NOMO-1 treated with DMSO at 0.1 percent for 48 hours (cell line): ENCODE measurements at regions not wholly inside any gene's neighbourhood (a gene's known extent, or its start where the extent isn't known, plus 50 kb on each side); places are given as distances from the start of the nearest gene placed in this dataset.
"Not testable (repeated sequence)": the region's sequence is repeated elsewhere in the genome, so short reads cannot be mapped to it uniquely, and the experiment has no call there.

Experiments used
- DNase-seq: peaks from one replicate; lab custom pipeline; 2025; ENCODE audit not compliant: unreplicated experiment; lab: John Stamatoyannopoulos, UW

DNA sequence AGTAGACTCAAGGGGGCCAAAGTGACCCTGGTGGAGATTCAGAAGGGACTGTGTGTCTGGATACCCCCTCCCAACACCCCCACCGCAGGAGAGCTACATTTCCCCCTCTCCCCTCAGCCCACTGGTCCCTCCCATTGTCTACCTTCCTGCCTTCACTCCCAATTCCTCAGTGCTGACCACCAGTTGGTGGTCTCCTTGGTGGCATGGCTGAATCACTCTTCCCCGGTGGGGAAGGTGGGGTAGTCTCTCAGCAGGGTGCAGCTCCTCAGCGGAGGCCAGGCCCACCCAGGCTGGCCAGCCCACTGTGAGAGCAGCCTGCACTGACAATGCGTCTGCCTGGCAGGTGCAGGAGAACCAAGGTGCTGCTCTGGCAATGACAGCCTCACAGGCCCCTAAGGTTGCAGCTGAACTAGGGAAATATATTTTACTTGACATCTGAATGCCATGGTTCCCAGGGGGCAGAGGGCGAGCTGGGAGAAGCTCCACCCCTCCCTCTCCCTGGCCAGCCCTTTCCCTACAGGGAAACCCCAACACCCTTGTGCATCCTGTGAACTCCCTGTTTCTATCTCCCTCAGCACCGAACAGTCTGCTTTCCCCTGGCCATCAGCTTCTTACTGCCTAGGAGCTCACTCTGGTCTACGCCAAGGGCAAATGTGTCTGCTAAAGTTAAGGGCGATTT is 62.6 kb upstream of the PAX8 start:
- DNase-seq, result no peak

DNA sequence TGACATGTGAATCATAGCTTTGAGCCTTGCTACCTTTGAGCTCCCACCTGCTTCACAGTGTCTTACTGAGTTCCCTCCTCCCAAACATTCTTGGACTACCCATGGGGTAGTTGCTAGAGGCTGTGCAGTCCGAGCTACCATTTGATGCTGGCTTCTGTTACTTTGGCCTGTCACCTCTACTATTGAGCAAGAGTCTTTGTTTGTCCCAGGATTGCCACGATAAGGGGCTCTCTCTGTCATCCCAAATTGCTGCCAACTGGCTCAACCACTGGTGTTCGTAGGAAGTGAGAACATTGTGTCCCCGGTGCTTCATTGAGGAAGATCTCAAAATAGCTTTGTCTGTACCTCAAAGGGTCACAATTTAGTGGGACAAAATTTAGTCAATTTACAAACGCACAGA is 59.1 kb upstream of the PAX8 start:
- no peak for DNase-seq

GRCh38 chr2:113336040-113336439 is 57.3 kb upstream of the PAX8 start:
- DNase-seq, result not testable (repeated sequence)

- no peak for DNase-seq
Measured at GRCh38 chr2:113334147-113334546, 55.4 kb upstream of the PAX8 start.

DNA sequence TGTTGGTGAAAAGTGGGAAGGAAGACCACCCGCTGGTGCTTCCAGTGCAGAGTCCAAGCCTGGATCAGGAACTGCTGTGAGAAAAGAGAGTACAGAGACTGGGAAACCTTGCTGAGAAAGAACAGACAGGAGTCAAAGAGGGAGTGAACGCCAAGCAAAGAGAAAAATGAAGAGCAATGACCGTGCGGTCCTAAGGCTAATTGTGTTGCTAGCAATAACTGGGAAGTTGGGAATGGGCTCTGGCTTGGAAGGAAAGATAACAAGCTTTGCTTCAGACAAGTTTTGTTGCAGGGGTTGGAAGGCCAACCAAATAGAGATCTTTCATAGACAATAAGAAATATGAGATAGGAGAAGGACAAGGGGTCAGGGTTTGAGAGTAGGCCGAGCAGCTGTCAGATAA is 55.0 kb upstream of the PAX8 start:
- DNase-seq, result not testable (repeated sequence)

DNA sequence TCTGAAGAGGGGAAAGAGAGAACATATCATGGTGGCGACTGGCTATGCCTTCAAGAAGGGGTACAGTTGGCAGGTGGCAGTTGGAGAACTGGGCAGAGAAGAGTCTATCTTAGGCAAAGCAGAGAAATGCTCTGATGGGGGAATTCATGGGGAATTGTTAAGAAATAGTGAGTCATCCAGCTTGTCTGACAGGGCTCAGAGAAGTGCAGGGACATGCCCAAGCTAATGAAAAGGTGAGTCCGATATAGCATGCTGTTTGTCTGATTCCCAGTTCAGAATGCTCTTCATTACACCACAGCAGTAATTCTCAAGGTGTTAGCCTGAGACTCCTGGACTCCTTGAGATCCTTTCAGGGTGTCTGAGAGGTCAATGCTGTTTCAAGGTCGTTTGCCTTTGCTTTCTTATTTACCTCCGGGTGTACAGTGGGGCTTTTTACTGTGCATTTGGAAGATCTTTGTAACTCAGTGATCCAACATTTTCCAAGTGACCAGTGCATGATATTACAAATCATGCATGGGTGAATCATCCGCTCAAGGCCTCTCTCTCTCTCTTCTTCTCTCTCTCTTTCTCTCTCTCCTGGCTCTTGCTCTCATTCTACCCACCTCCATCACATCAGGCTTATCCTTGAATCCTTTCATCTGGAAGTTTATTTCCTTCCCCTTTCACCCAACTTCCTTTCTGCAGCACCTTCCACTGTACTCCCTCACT is 51.5 kb upstream of the PAX8 start:
- not testable (repeated sequence) for DNase-seq

GRCh38 chr2:113328973-113329372 is 50.3 kb upstream of the PAX8 start:
- not testable (repeated sequence) for DNase-seq

DNA sequence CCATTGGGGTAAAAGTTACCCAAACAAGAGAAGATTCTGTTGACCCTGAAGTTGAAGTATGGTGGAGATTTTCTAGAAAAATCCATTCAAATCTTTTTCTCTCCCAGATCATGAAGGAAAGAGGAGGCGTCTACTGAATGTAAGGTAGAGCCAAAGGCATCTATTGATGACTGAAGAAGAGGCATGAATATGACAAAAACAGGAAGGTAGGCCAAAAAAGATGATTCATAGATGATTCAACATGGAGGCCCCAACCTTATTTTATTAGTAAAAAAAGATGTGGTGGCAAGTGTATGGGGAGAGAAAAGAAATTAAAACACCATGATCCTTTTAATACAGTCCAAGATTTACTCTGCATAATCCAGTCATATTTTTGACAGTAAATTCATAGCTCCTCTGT is 49.9 kb upstream of the PAX8 start:
- not testable (repeated sequence) for DNase-seq
